Left ventricle myocardium inferior (tissue), 1 donor: ENCODE measurements at regions not wholly inside any gene's neighbourhood (a gene's known extent, or its start where the extent isn't known, plus 50 kb on each side); places are given as distances from the start of the nearest gene placed in this dataset.

Source experiments
- DNase-seq: peaks from one replicate; pipeline ENCODE4 v3.0.0-alpha.2; 2020
- H3K27ac ChIP-seq: fragments of 200-600 bp; replicated peaks from 2 replicates; pipeline ENCODE4 v1.8.0; 2021
- H3K27me3 ChIP-seq: fragments of 200-600 bp; 2 replicates; pipeline ENCODE4 v1.8.0; 2021; ENCODE audit warnings: low read depth
- H3K36me3 ChIP-seq: fragments of 200-600 bp; 2 replicates; pipeline ENCODE4 v1.8.0; 2021
- H3K4me1 ChIP-seq: fragments of 200-600 bp; 2 replicates; pipeline ENCODE4 v1.8.0; 2021
- H3K4me3 ChIP-seq: fragments of 200-600 bp; 2 replicates; pipeline ENCODE4 v1.8.0; 2021; ENCODE audit warnings: mild to moderate bottlenecking, moderate library complexity
- H3K9me3 ChIP-seq: fragments of 200-600 bp; replicated peaks from 2 replicates; pipeline ENCODE4 v1.8.0; 2021
- CTCF ChIP-seq: fragments of 200-600 bp; IDR thresholded peaks from 2 replicates; pipeline ENCODE4 v1.8.0; 2021; ENCODE audit warnings: antibody characterized with exemption, mild to moderate bottlenecking, borderline replicate concordance
- intact Hi-C: fragments of 100-400 bp; cut with micrococcal nuclease; formaldehyde crosslinking; loops from one replicate; pipeline ENCODE4 v1.11.0; 2022
- donor health status: DM: no; HTN: yes; CAD: no; lungs with severe emphysema.

- Histone ChIP-seq H3K27me3 (no peaks in the 10 kb centered on the region), H3K4me3 (no peak overlapping the region), H3K27ac (peak overlapping the region; percentile 94), H3K9me3 (no peaks in the 10 kb centered on the region), H3K36me3 (no peaks in the 10 kb centered on the region), H3K4me1 (peaks cover 91% of the 10 kb centered on the region)
- intact Hi-C loops: no loop called here
- DNase-seq: no peak
- TF ChIP-seq CTCF: no peak
Measured at GRCh38 chr2:42876326-42876751, 84.0 kb upstream of the HAAO start.

GRCh38 chr2:42875880-42876279 is 83.5 kb upstream of the HAAO start:
- DNase-seq: no peak
- no peak for TF ChIP-seq CTCF
- H3K4me3 ChIP-seq: no peak overlapping the region
- no peaks in the 10 kb centered on the region for H3K9me3 ChIP-seq
- intact Hi-C loops: no loop called here
- no peaks in the 10 kb centered on the region for H3K36me3 ChIP-seq
- no peaks in the 10 kb centered on the region for H3K27me3 ChIP-seq
- peaks cover 87% of the 10 kb centered on the region for H3K4me1 ChIP-seq
- peak overlapping the region; percentile 94 for H3K27ac ChIP-seq

- no peak for TF ChIP-seq CTCF
- Histone ChIP-seq H3K36me3 (no peaks in the 10 kb centered on the region), H3K27me3 (no peaks in the 10 kb centered on the region), H3K4me1 (peaks cover 80% of the 10 kb centered on the region), H3K27ac (peak overlapping the region; percentile 94), H3K4me3 (no peak overlapping the region), H3K9me3 (no peaks in the 10 kb centered on the region)
- DNase-seq: peak; percentile 79
- intact Hi-C loops: no loop called here
Measured at GRCh38 chr2:42874949-42875801, 82.8 kb upstream of the HAAO start.

- Histone ChIP-seq H3K27ac (peak overlapping the region; percentile 94), H3K4me1 (peaks cover 55% of the 10 kb centered on the region), H3K4me3 (no peak overlapping the region), H3K9me3 (peaks cover 15% of the 10 kb centered on the region), H3K36me3 (no peaks in the 10 kb centered on the region), H3K27me3 (no peaks in the 10 kb centered on the region)
- intact Hi-C loops: no loop called here
- no peak for TF ChIP-seq CTCF
- no peak for DNase-seq
Measured at GRCh38 chr2:42872721-42873120, 80.3 kb upstream of the HAAO start.

GRCh38 chr2:42871372-42871771 is 79.0 kb upstream of the HAAO start:
- intact Hi-C loops: no loop called here
- TF ChIP-seq CTCF: no peak
- Histone ChIP-seq H3K9me3 (peaks cover 15% of the 10 kb centered on the region), H3K36me3 (no peaks in the 10 kb centered on the region), H3K27ac (peak overlapping the region; percentile 94), H3K4me3 (no peak overlapping the region), H3K4me1 (peaks cover 55% of the 10 kb centered on the region), H3K27me3 (no peaks in the 10 kb centered on the region)
- no peak for DNase-seq
